Activated naive CD4-positive, alpha-beta T cell treated with anti-CD3 and anti-CD28 coated beads for 36 hours (primary cell): ENCODE measurements at regions not wholly inside any gene's neighbourhood (a gene's known extent, or its start where the extent isn't known, plus 50 kb on each side); places are given as distances from the start of the nearest gene placed in this dataset.

Experiments
- CTCF ChIA-PET: fragments of 350-600 bp; sonication (Branson Sonifier 250); formaldehyde crosslinking; loops from one replicate; lab custom pipeline; 2021; ENCODE audit warnings: antibody characterized with exemption; lab: Charles Lee
- DNase-seq: peaks from one replicate; pipeline ENCODE4 v3.0.0-alpha.2; 2020
- H3K27ac Mint-ChIP-seq: one replicate; pipeline ENCODE4 v1.8.0; 2021; ENCODE audit warnings: mild to moderate bottlenecking, mixed read lengths
- H3K27me3 Mint-ChIP-seq: one replicate; pipeline ENCODE4 v1.8.0; 2021; ENCODE audit warnings: low read depth, mixed read lengths
- H3K36me3 Mint-ChIP-seq: one replicate; pipeline ENCODE4 v1.8.0; 2021; ENCODE audit warnings: low read depth, mixed read lengths
- H3K4me1 Mint-ChIP-seq: one replicate; pipeline ENCODE4 v1.8.0; 2021; ENCODE audit warnings: low read depth, mixed read lengths
- H3K4me3 Mint-ChIP-seq: one replicate; pipeline ENCODE4 v1.8.0; 2021; ENCODE audit warnings: mild to moderate bottlenecking, moderate library complexity, mixed read lengths
- H3K9me3 Mint-ChIP-seq: one replicate; pipeline ENCODE4 v1.8.0; 2021; ENCODE audit warnings: mixed read lengths
- intact Hi-C: fragments of 100-400 bp; cut with micrococcal nuclease; formaldehyde crosslinking; loops from one replicate; pipeline ENCODE4 v1.15.1; 2023

DNA sequence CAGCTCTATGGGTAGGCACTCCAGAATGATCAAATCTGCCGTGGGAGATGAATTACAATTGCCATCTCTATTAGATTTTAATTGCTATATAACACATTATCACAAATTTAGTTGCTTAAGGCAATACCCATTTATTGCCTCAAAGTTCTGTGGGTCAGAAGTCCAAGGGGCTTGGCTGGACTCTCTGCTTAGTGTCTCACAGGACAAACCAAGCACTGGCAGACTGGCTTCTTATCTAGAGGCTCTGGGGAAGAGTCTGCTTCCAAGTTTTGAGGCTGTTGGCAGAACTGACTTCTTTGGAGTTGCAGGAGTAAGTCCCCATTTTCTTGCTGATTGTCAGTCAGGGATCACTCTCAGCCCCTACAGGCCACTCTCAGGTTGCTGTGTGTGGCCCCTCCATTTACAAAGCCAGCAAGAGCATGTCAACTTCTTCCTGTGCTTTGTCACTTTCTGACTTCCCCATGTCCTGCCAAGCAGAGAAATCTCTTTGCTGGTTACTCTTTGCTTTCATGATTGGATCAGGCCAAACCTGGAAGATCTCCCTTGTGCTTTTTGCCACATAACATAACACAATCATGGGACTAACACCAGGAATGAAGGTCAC is 93.5 kb upstream of the PRICKLE2 start:
- H3K27me3 Mint-ChIP-seq: peaks cover 3% of the 10 kb centered on the region
- H3K36me3 Mint-ChIP-seq: no peaks in the 10 kb centered on the region
- H3K27ac Mint-ChIP-seq: no peak overlapping the region
- intact Hi-C loops: no loop called here
- H3K9me3 Mint-ChIP-seq: no peaks in the 10 kb centered on the region
- H3K4me3 Mint-ChIP-seq: no peak overlapping the region
- CTCF ChIA-PET: no interaction called here
- no peaks in the 10 kb centered on the region for H3K4me1 Mint-ChIP-seq
- no peak for DNase-seq

DNA sequence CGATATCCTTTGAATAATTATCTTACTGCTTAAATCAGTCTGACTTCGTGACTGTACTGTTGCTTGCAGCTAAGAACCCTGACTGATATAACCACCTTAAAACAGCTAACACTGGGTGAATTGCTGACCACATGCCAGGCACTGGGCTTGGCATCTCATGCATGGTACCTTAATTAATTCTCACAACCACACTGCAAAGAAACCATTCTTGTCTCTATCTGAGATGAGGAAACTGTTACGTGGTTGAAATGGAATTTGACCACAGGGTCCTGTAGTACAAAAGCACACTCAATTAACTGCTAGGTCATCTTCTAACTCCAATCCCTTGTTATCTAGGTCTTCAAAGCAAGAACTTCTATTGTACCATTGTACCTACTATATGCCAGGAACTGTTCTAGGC is 92.7 kb upstream of the PRICKLE2 start:
- Mint-ChIP-seq H3K4me1 (no peaks in the 10 kb centered on the region), H3K4me3 (no peak overlapping the region), H3K27ac (no peak overlapping the region), H3K36me3 (no peaks in the 10 kb centered on the region), H3K27me3 (peaks cover 3% of the 10 kb centered on the region), H3K9me3 (no peaks in the 10 kb centered on the region)
- CTCF ChIA-PET: no interaction called here
- no peak for DNase-seq
- intact Hi-C loops: no loop called here

DNA sequence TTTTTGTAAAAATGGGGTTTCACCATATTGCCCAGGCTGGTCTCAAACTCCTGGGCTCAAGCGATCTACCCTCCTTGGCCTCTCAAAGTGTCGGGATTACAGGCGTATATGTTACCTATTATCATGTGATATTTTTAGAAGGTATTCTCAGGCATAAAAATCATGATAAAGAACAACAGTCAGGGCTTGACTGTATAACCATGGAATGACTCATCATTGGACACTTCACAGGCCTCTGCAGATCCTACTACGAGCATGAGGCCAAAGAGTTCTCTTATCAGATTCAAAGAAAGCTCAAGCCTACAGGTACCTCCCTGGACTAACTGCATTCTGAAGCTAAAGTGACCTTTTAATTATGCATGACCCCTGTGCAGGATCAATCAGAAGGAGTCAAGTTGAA is 91.7 kb upstream of the PRICKLE2 start:
- peaks cover 3% of the 10 kb centered on the region for H3K9me3 Mint-ChIP-seq

DNA sequence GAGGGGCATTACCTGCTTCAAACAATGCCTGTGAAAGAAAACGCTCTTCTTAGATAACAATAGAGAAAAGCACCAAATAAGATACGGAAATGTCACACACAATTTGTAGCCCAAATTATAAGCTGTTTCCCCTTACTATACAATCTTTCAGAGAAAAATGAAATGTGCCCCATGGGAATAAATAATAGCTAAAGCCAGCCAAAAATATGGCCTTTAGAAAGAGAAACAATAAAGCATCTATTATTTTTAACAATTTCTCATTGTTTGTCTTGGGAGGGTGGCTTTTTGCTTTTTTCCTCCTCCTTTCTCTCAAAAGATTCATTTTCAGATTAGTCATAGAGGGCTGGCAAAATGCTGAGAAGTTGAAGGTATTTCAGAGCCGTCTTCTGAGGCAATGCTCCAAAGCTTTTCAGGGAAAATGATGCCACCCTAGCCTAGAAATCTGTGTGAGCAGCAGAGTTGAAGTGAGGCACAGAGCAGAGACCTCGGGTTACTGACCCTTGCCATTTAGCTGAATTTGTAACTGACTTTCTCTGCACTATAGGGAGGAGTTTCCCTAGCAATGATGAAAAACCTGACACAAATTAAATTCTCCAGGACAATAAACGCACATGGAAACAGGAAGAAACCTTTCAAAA is 86.3 kb upstream of the PRICKLE2 start:
- H3K9me3 Mint-ChIP-seq: peaks cover 3% of the 10 kb centered on the region
- no peak for DNase-seq
- H3K27me3 Mint-ChIP-seq: no peaks in the 10 kb centered on the region
- no peaks in the 10 kb centered on the region for H3K4me1 Mint-ChIP-seq
- intact Hi-C loops: no loop called here
- no peaks in the 10 kb centered on the region for H3K36me3 Mint-ChIP-seq
- H3K4me3 Mint-ChIP-seq: no peak overlapping the region
- CTCF ChIA-PET: no interaction called here
- no peak overlapping the region for H3K27ac Mint-ChIP-seq

More for the DNA sequence above, 91.7 kb upstream of the PRICKLE2 start:
- Mint-ChIP-seq H3K4me1 (no peaks in the 10 kb centered on the region), H3K36me3 (no peaks in the 10 kb centered on the region), H3K27me3 (peaks cover 3% of the 10 kb centered on the region), H3K27ac (no peak overlapping the region), H3K4me3 (no peak overlapping the region)
- CTCF ChIA-PET: no interaction called here
- intact Hi-C loops: no loop called here
- DNase-seq: no peak

DNA sequence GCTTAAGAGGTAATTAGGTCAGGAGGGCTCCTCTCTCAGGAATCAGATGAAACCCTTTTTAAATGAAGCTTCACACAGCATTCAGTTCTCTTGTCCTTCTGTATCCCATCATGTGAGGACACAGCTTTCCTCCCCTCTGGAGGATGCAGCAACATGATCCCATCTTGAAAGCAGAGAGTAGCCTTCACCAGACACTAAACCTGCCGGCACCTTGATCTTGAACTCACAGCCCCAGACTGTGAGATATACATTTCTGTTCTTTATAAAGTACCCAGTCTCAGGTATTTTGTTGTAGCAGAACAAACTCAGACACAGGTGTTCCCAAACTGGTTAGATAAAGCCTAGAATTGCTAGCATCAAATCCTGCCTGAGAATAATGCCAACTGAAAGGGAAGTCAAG is 83.7 kb upstream of the PRICKLE2 start:
- Mint-ChIP-seq H3K9me3 (peaks cover 3% of the 10 kb centered on the region), H3K27ac (no peak overlapping the region), H3K4me1 (no peaks in the 10 kb centered on the region), H3K36me3 (no peaks in the 10 kb centered on the region), H3K4me3 (no peak overlapping the region), H3K27me3 (no peaks in the 10 kb centered on the region)
- CTCF ChIA-PET: no interaction called here
- intact Hi-C loops: no loop called here
- DNase-seq: no peak

DNA sequence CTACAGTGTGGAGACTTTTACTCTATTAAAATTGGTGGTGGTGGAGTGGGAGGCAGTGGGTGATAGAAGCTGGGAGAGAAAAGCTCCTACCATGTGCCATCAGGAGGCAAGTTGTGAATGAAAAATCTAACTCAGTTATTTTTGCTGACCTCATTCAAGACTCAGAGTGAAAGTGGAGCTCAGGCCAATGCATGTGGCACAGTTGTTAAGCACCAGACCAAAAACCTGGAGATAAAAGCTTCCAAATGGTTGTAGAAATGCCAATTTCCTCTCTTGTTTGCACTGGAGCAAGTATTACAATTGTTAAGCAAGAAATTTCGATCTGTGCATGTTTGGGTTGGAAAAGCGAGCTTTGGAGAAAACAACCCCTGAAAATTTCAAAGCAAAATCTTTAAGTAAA is 81.5 kb upstream of the PRICKLE2 start:
- Mint-ChIP-seq H3K4me1 (no peaks in the 10 kb centered on the region), H3K27ac (no peak overlapping the region), H3K4me3 (no peak overlapping the region), H3K27me3 (no peaks in the 10 kb centered on the region), H3K36me3 (no peaks in the 10 kb centered on the region), H3K9me3 (no peaks in the 10 kb centered on the region)
- intact Hi-C loops: no loop called here
- CTCF ChIA-PET: no interaction called here
- no peak for DNase-seq

DNA sequence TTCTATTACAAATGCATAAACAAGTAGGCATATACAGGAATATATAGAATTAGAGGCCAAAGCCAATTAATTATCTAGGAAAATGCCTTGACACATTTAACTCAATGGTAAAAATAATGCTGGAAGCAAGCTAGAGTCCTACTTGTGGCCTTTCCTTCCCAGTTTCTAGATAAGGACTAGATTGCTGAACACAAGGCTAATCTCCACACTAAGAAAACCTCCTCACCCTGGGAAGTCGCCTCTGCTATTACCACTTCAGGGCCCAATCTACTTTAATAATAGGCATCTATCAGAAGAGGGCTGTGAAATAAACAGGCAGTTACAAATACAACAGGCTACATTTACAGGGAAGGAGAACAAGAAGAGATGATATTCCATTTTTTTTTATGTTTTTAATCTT is 80.5 kb upstream of the PRICKLE2 start:
- Mint-ChIP-seq H3K9me3 (no peaks in the 10 kb centered on the region), H3K4me1 (no peaks in the 10 kb centered on the region), H3K4me3 (no peak overlapping the region), H3K36me3 (no peaks in the 10 kb centered on the region), H3K27ac (no peak overlapping the region), H3K27me3 (peaks cover 3% of the 10 kb centered on the region)
- DNase-seq: no peak
- CTCF ChIA-PET: no interaction called here
- intact Hi-C loops: no loop called here

DNA sequence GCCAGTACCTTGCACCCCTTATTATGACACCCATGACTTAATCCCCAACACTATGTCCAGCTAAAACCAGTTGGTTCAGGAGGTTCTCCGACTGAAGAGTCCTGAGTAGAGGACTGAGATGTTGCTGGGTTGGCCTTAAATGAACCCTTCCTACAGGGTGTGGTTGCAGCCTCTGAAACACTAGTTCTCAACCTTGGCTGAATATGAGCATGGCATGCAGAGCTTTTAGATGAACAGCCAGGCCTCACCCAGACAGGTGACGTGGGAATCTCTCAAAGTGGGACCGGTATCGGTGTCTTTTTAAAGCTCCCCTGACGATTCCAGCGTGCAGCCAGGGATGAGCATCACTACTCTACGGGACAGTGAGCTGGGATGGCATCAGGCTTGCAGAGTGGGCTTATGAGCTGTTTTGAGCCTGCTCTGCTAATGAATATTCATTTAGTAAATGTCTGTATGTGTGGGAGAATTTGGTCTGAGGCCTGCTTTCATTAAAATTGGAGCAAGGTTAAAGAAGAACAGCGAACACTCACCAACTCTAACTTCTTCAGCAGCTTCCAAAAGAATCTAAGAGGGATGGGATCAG is 79.7 kb upstream of the PRICKLE2 start:
- H3K9me3 Mint-ChIP-seq: no peaks in the 10 kb centered on the region
- no peak overlapping the region for H3K27ac Mint-ChIP-seq
- intact Hi-C loops: no loop called here
- no peak overlapping the region for H3K4me3 Mint-ChIP-seq
- no peaks in the 10 kb centered on the region for H3K4me1 Mint-ChIP-seq
- CTCF ChIA-PET: interaction anchor here (0.6 to 0.8 kb wide), 2 partner anchors 274 to 1972 kb away, joined by 3 read pairs; no protein-coding TSS in a partner anchor
- no peaks in the 10 kb centered on the region for H3K36me3 Mint-ChIP-seq
- H3K27me3 Mint-ChIP-seq: peaks cover 3% of the 10 kb centered on the region
- DNase-seq: no peak

DNA sequence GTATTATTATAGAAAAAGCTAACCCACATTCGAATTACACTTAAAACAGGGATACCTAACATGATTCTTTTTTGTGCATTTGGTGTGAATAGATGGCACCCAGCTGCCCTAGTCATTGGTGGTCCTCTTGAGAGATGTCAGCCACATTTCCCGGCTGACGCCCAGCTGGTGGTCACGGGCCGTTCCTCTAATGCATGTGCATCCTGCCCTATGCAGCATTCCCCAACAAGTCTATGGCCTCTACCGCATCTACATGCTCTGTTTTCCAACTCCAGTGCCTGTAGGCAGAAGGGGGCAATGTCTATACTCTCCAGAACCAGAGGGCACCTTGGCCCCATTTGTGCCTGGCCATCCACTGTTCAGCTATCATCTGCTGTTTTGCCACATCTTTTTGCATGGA is 78.6 kb upstream of the PRICKLE2 start:
- H3K36me3 Mint-ChIP-seq: no peaks in the 10 kb centered on the region
- H3K4me1 Mint-ChIP-seq: no peaks in the 10 kb centered on the region
- DNase-seq: no peak
- CTCF ChIA-PET: interaction anchor here (0.8 kb wide), 1 partner anchor 273 kb away, joined by 3 read pairs; no protein-coding TSS in a partner anchor
- no peak overlapping the region for H3K4me3 Mint-ChIP-seq
- peaks cover 3% of the 10 kb centered on the region for H3K27me3 Mint-ChIP-seq
- H3K9me3 Mint-ChIP-seq: no peaks in the 10 kb centered on the region
- H3K27ac Mint-ChIP-seq: no peak overlapping the region
- intact Hi-C loops: no loop called here

DNA sequence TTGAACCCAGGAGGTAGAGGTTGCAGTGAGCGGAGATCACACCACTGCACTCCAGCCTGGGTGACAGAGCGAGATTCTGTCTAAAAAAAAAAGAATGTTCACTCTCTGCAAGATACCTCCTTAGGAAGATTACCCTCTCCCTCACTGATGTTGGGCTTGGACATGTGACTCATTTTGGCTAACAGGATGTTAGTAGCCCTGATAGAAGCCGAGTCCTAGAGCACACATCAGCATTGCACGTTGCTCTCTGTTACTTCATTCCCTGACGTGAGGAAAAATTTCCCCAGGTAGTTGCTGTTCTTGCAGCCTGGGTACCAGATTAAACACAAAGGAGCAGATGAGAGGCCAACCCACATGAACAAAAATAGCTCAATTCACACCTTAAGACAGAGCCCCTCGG is 78.1 kb upstream of the PRICKLE2 start:
- no peak for DNase-seq
- Mint-ChIP-seq H3K9me3 (no peaks in the 10 kb centered on the region), H3K36me3 (no peaks in the 10 kb centered on the region), H3K27me3 (peaks cover 5% of the 10 kb centered on the region), H3K4me1 (no peaks in the 10 kb centered on the region), H3K27ac (no peak overlapping the region), H3K4me3 (no peak overlapping the region)
- intact Hi-C loops: no loop called here
- CTCF ChIA-PET: no interaction called here

DNA sequence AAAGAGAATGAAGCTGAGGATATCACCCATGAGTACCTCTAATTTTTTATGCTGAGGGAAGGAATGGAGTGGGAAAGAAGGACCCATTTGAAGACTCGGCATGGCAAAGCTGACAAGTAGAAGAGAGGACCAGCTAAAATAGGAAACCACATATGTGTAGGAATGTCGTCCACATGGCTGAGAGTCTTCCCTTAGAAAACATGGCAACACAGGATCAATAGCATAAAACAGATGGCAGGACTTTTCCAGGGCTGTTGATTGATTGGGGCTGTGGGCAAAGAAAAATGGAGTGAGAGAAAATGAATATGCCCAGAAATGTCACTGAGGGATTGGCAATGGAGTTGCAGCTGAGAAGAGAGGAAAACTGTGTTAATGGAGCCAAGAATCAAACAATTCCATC is 76.2 kb upstream of the PRICKLE2 start:
- no peaks in the 10 kb centered on the region for H3K36me3 Mint-ChIP-seq
- CTCF ChIA-PET: no interaction called here
- no peak overlapping the region for H3K27ac Mint-ChIP-seq
- intact Hi-C loops: no loop called here
- H3K27me3 Mint-ChIP-seq: peaks cover 5% of the 10 kb centered on the region
- H3K4me1 Mint-ChIP-seq: no peaks in the 10 kb centered on the region
- H3K9me3 Mint-ChIP-seq: peaks cover 4% of the 10 kb centered on the region
- H3K4me3 Mint-ChIP-seq: no peak overlapping the region
- no peak for DNase-seq

DNA sequence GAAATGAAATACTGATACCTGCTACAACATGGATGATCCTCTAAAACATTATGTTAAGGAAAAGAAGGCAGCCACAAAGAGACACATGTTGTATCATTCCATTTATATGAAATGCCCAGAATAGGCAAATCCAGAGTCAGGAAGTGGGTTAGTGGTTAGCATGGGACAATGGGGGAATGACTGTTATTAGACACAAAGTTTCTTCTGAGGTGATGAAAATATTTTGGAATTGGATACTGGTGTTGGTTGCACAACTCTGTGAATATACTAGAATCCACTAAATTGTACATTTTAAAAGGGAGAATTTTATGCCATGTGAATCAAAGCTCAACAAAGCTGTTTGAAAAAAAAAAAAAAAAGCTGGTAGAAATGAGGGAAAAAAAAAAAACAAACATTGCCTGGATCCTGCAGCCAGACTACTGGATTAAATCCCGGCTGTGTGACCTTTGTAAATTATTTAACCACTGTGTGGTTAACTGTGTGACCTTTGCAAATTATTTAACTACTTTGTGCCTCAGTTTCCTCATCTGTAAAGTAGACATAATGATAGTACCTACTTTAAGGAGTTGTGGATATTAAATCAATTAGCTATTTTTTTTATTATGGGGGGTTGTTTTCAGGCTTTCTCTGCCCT is 75.6 kb upstream of the PRICKLE2 start:
- peaks cover 5% of the 10 kb centered on the region for H3K27me3 Mint-ChIP-seq
- CTCF ChIA-PET: no interaction called here
- no peaks in the 10 kb centered on the region for H3K4me1 Mint-ChIP-seq
- DNase-seq: no peak
- H3K4me3 Mint-ChIP-seq: no peak overlapping the region
- intact Hi-C loops: no loop called here
- H3K27ac Mint-ChIP-seq: no peak overlapping the region
- H3K36me3 Mint-ChIP-seq: no peaks in the 10 kb centered on the region
- peaks cover 4% of the 10 kb centered on the region for H3K9me3 Mint-ChIP-seq

DNA sequence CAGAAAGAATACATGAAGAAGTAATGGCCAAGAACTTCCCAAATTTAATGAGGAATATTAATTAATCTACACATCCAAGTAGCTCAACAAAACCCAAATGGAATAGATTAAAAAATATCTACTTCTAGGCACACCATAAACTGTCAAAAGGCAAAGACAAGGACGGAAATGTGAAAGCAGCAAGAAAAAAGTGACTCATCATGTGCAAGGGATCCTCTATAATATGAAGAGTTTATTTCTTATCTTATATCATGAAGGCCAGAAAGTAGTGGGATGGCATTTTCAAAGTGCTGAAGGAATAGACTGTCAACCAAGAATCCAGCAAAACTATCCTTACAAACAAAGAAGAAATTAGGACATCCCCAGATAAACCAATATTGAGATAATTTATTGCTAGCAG is 73.9 kb upstream of the PRICKLE2 start:
- Mint-ChIP-seq H3K9me3 (peaks cover 4% of the 10 kb centered on the region), H3K27me3 (peaks cover 5% of the 10 kb centered on the region), H3K4me1 (no peaks in the 10 kb centered on the region), H3K36me3 (no peaks in the 10 kb centered on the region), H3K27ac (no peak overlapping the region), H3K4me3 (no peak overlapping the region)
- DNase-seq: no peak
- CTCF ChIA-PET: no interaction called here
- intact Hi-C loops: no loop called here
